AG04449 (cell line): ENCODE measurements at regions not wholly inside any gene's neighbourhood (a gene's known extent, or its start where the extent isn't known, plus 50 kb on each side); places are given as distances from the start of the nearest gene placed in this dataset.

Experiments used
- CTCF ChIA-PET: fragments of 350-600 bp; formaldehyde crosslinking; extraction: SDS; loops from one replicate; lab custom pipeline; 2021; ENCODE audit warnings: antibody characterized with exemption; lab: Yijun Ruan, JAX
- POLR2A ChIA-PET: fragments of 400-600, 350-600 bp; formaldehyde crosslinking; extraction: SDS; loops from one replicate; lab custom pipeline; 2020; ENCODE audit warnings: antibody characterized with exemption, inconsistent platforms; lab: Yijun Ruan, JAX
- DNase-seq: peaks from one replicate; pipeline ENCODE4 v3.0.0-alpha.2; 2010; ENCODE audit warnings: low read depth, low spot score
- H3K4me3 ChIP-seq: 2 replicates; pipeline ENCODE4 v1.5.1; 2011; ENCODE audit warnings: low read depth, mild to moderate bottlenecking, control low read depth, low read length
- TF ChIP-seq, protein P1 (sequence below): IDR thresholded peaks from one replicate; pipeline ENCODE4 v1.5.1; 2011; ENCODE audit warnings: mild to moderate bottlenecking, moderate library complexity, low read length, control low read depth, inconsistent platforms; ENCODE audit not compliant: insufficient read depth; ENCODE audit errors: missing control alignments

DNA sequence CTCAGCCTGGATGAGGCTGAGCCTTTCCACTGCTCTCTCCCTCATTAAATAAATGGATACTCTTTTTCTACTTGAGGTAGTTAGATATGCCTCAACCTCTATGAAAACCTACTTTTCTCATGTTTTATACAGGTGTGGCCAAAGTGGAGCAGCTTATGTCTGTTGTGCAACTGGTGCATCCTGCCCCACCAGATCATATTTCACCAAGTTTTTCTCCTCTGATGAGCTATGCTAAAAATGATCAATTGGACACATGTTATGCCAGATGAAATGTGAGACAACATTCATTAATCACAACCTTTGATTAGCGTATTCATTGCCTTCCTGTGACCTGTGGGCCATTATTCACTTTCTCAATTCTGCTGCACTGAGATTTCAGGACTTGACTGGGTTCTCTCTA lies 106.9 kb upstream of the NEDD9 start:
- ChIA-PET CTCF (interaction anchor here (0.5 to 1.2 kb wide), 2 partner anchors 29 to 157 kb away, joined by 3 to 5 read pairs; no protein-coding TSS in a partner anchor), POLR2A (no interaction called here)
- H3K4me3 ChIP-seq, result no peak overlapping the region
- no peak for DNase-seq
- TF ChIP-seq, protein P1, sequence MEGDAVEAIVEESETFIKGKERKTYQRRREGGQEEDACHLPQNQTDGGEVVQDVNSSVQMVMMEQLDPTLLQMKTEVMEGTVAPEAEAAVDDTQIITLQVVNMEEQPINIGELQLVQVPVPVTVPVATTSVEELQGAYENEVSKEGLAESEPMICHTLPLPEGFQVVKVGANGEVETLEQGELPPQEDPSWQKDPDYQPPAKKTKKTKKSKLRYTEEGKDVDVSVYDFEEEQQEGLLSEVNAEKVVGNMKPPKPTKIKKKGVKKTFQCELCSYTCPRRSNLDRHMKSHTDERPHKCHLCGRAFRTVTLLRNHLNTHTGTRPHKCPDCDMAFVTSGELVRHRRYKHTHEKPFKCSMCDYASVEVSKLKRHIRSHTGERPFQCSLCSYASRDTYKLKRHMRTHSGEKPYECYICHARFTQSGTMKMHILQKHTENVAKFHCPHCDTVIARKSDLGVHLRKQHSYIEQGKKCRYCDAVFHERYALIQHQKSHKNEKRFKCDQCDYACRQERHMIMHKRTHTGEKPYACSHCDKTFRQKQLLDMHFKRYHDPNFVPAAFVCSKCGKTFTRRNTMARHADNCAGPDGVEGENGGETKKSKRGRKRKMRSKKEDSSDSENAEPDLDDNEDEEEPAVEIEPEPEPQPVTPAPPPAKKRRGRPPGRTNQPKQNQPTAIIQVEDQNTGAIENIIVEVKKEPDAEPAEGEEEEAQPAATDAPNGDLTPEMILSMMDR, result no peak

DNA sequence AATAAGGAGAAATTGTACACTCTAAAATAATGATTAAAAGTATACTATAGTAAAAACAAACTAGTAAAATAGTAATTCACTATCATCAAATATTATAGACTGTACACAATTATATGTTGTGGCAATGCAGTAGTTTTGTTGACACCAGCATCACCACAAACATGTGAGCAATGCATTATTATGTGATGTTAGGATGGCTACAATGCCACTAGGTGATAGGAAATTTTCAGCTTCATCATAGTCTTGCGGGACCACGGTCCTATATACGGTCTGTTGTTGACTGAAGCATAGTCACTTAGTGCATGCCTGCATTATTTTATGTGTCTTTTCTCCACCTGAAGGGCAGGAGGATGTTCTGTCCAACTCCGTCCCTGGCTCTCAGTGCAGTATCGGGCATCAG lies 104.8 kb upstream of the NEDD9 start:
- ChIA-PET POLR2A (no interaction called here), CTCF (interaction anchor here (1.4 kb wide), 1 partner anchor 30 kb away, joined by 3 read pairs; no protein-coding TSS in a partner anchor)

DNA sequence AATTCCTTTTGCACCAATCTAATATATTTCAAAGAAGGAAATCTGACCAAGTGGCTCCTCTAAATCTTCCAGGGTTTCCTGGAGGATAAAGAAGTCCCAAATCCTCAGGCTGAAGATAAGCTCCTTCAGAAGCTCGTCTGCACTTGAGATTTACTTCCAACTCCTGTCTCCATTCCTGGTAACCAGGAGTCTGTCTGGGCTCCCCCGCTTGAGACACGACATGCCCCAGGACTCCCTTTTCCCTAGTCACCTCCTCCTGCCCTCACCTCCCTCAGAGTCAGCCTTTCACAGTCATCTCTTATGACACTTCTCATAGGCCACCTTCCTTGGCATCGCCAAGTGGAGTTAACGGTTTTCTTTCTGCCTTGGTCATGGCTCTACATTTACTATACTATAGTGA lies 103.4 kb upstream of the NEDD9 start:
- POLR2A ChIA-PET, result no interaction called here
- CTCF ChIA-PET, result no interaction called here

More for the DNA sequence above, 104.8 kb upstream of the NEDD9 start:
- H3K4me3 ChIP-seq, result no peak overlapping the region
- no peak for DNase-seq
- TF ChIP-seq, protein P1, result no peak

DNA sequence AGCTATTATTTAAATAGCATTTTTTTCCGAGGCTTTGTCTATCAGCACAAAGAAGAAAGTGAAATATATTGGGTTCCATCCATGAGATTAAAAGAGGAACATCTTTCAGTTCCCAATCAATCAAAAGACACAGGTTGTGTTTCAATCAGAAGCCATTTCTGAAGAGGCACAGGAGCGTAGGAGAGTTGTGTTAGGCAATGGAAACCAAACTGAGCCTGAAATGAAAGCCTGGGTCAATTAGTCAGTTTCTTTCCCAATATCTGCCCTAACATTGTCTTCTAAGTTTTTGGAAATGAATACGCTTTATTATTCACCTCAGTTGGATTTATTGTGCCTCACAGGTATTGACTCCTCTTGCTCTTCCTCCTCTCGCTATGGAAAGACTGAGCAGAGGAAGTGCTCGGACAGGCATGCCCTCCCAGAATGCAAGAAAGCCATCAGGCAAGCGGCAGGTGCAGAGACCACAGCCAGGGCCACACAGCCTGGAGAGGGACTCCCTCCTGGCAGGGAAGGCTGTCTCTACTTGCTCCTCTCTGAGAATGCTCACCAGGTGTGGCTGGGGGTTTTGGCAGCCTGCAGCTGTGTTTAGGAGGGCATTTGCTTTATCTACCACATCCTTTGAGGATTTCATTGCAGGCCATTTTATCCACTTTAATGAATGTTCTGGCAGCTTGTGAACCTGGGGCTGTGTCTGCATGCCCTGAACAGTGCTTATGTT lies 100.8 kb upstream of the NEDD9 start:
- H3K4me3 ChIP-seq, result no peak overlapping the region
- TF ChIP-seq, protein P1, result no peak
- no peak for DNase-seq
- ChIA-PET POLR2A (no interaction called here), CTCF (no interaction called here)

More for the DNA sequence above, 103.4 kb upstream of the NEDD9 start:
- TF ChIP-seq, protein P1, result no peak
- DNase-seq, result no peak
- H3K4me3 ChIP-seq, result no peak overlapping the region

DNA sequence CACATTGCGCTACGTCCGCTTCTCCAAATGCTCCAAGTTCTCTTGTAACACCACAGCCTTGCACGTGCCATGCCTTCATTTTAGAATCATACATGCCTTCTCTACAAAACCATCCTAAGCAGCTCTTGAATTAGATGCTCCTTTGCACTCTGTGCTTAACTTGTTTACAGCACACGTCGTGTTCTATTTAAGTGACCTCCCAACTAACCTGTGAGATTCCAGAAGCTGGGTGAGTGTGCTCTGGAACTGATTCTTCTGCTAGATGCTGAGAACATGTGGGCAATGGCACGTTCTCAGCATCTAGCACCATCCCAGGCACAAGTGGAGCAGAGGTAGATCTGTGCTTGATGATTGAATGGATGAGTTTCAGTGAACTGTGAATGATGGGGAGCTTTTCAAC lies 100.0 kb upstream of the NEDD9 start:
- ChIA-PET CTCF (no interaction called here), POLR2A (no interaction called here)
- no peak for DNase-seq
- TF ChIP-seq, protein P1, result no peak
- H3K4me3 ChIP-seq, result no peak overlapping the region

DNA sequence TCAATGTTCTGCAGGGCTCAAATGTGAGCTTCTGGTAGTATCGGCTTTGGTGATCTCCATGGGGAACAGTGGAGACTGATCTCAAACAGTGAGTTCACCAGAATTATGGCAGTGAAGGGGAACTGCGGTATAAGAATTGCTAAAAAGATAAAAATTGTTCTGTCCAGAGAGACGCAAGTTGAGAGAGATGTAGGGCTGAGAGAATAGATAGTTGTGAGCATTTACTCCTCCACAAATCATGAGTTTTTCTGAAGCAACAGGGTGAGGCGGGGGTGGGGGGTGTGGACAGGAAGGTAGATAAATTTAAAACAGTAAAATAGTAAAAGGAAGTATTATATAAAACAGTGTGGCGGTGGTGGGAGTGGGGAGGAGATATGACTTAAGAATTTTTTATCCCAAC lies 98.6 kb upstream of the NEDD9 start:
- DNase-seq, result no peak
- TF ChIP-seq, protein P1, result no peak
- CTCF ChIA-PET, result interaction anchor here (0.8 kb wide), 1 partner anchor 16 kb away, joined by 3 read pairs; no protein-coding TSS in a partner anchor
- no peak overlapping the region for H3K4me3 ChIP-seq
- POLR2A ChIA-PET, result no interaction called here
